HK-2 (cell line): ENCODE measurements at regions not wholly inside any gene's neighbourhood (a gene's known extent, or its start where the extent isn't known, plus 50 kb on each side); places are given as distances from the start of the nearest gene placed in this dataset.
"Not testable (repeated sequence)": the region's sequence is repeated elsewhere in the genome, so short reads cannot be mapped to it uniquely, and the experiment has no call there.

ENCODE experiments used
- DNase-seq: peaks from one replicate; pipeline ENCODE4 v3.0.0-alpha.2; 2018; ENCODE audit not compliant: unreplicated experiment

DNA sequence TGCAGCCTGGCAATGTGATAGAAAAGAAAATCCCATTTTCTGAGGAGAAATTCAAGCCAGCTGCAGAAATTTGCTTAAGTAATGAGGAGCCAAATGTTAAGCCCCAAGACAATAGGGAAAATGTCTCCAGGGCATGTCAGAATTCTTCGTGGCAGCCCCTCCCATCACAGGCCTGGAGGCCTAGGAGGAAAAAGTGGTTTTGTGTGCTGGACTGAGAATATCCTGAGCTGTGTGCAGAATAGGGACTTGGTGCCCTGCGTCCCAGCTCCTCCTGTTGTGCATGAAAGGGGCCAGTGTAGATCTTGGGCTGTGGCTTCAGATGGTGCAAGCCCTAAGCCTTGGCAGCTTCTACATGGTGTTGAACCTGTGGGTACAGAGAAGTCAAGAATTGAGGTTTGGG lies 948.3 kb downstream of the METTL15 start:
- DNase-seq, result not testable (repeated sequence)

DNA sequence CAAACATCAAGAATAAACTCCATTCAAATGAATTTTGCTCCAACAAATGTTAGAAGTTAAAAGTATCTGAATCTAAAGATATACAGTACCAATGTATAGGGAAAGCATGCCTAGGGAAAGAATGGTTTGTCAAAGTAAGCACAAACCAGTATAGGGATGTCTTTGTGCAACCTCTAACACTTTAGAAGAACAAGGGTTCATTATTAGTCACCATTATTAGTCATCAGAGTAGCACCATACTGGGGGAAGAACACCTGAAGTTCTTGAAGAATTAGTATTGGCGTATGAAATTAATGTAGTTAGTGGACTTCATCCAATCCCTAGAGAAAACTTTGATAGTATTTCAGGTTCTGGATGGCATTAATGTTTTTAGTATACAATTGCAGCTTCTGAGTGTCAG lies 943.7 kb downstream of the METTL15 start:
- no peak for DNase-seq

DNA sequence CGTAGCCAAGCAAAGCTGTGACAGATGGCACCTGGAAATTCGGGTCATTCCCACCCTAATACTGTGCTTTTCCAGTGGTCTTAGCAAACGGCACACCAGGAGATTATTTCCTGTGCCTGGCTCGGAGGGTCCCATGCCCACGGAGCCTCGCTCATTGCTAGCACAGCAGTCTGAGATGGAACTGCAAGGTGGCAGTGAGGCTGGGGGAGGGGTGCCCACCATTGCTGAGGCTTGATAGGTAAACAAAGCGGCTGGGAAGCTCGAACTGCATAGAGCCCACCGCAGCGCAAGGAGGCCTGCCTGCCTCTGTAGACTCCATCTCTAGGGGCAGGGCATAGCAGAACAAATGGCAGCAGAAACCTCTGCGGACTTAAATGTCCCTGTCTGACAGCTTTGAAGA lies 942.8 kb downstream of the METTL15 start:
- not testable (repeated sequence) for DNase-seq

DNA sequence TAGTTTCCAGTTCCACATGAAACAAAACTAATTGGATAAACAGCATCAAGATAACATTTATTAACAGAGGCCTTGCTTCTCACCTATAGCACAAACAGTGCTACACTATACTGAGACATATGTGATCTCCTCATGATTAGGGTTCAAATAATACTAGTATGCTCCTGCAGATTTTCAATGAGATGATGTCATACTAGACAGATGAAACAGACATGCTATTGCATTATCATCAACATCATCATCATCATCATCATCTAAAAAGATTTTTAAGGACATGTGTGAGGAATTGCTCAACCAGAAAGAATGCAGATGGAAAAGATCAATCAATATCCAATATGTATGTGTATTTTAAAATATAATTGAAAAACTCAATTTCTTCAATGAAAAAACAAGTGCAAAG lies 932.3 kb downstream of the METTL15 start:
- DNase-seq, result no peak

DNA sequence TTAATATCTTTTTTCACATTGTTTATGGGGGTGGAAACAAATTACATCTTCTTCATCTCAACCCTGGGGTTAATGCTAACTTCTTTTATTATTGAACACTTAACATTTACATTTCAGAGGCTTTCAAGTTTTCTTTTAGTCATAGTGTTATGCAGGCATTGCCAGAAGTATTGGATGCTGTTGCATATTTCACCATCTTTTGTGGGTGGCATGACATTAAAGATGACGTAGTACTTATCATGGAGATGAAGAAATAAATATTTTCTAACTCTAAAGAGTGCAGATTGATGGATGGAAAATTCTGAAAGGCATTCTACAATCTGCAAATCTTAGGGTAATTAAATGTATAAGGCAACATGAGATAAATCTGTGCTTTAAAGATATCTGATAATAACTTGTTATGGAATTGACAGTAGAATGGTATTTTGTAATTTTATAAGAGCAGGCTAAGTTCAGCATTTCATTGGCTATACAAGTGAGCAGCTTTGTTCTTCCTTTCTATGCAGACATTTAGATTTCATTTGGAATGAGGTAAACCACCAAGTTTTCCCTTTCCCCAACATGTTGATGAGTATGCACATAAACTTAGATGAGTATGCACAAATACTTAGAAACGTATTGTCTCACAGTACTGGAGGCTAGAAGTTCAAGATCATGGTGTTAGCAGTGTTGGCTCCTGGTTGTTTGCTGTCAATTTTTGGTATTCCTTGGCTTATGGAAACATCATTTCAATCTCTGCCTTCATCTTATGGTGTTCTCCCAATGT lies 924.4 kb downstream of the METTL15 start:
- no peak for DNase-seq

DNA sequence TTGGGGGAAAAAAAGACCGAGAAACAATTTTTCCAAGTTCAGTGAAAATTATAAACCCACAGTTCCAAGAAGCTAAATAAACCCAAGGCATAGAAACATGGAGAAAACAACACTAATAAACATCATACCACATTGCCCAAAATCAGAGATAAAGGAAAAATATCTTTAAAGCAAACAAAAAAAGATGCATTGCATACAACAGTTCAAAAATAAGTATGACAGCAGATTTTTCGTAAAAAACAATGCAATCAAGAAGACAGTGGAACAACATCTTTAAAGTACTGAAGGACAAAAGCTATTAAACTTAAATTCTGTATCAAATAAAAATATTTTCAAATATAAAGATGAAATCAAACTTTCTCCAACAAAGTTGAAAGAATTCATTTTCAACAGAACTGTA lies 921.3 kb downstream of the METTL15 start:
- DNase-seq, result no peak

DNA sequence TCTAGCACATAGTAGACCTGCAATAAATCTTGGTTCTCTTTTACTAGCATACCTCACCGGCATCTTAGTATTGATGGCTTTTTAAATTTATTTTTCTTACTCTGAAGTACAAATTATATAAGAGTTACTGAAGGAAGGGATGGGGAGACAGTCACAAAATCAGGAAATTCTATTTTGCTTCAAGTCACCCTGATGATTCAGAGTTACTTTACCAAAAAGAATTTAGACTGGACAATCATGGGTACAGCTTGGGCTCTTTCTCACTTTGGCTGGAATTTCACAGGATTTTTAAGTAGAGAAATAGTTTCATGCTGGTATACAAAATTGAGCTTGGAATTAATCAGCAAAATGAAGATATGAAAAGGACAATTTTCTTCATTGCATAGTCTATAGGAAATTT lies 919.2 kb downstream of the METTL15 start:
- DNase-seq, result no peak

DNA sequence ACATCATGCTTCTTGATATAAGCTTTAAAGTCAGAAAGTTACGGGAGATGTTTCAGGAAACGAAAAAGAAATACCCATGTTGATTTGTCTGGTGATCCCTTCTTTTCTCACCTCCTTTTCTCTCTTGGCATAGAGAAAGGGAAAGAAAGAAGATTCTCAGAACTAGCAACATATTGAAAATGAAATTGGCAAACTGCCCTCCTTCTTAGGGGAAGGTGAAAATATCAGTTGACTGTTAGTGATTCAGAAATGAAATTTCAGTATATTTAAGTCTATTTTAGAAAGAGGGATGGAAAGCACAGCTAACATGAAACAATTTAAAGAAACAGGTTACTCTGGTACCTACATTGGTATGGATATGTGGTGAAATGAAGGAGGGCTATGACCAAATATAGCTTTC lies 918.1 kb downstream of the METTL15 start:
- no peak for DNase-seq

DNA sequence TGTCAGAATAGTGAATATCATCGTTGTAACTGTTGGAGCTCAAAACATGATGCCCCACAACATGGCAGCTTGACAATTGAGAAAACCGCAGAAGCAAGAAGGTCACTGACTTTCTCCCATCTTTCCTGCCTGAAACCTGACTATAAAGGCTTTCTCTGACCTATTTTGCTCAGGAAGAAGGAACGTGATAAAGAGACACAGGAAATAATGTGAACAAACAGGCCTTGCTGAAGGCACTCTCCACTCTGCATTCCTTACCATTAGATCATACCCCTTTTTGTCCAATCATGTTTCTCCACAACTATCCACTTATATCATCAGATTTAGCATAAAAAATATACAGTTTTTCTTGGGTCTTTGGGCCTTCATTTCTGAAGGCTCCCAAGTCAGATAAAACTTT lies 916.8 kb downstream of the METTL15 start:
- no peak for DNase-seq

DNA sequence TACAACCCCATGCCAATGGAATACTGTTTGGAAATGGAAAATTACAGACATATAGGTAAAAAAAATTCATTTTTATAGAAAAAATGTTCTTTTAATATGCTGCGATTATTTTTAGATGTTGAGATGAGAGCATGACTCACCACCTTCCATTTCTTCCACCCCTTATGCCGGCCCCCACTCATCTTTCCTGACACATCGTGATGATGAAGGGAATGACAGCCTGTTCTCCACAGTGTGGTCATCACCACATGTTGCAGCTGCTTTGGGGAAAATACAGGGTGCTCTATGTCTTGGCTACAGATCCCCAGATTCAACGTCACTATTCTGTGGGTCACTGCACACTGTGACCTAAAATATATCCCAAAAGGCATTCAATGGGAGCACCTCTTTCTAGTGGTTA lies 916.2 kb downstream of the METTL15 start:
- DNase-seq, result no peak

DNA sequence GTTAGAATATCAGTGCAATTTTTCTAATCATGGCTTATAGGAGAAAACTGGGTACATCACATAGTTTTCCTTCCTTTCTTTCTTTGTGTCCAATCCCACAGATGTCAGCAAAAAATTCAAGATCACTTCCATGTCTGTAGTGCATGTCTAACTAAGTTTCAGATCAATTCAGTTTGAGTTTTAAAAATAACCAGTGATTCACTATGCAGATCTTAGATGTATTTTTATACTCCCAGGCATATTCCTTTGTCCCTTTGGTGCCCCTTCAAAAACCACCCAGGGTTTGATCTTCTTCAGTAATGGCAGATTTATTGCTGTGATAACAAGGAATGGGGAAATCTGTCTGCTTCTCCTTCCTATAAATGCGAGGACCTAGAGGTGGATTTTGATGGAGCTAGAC lies 915.6 kb downstream of the METTL15 start:
- no peak for DNase-seq

DNA sequence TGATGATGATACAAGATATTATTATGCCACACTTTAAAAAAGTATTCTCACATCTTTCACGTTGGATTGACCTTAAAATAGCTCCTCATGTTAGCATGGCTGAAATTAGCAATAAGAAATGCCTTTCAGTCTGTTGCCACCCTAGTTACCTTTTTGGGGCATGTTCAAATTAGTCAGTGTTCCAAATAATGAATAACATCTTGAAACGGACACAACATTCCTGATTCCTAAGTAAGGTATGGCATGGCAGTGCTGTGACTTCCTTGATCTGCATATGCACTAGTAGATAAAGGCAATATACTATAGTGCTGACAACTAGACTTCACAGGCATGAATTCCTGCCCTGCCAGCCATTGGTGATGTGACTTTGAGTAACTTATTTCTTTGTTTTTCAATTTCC lies 914.5 kb downstream of the METTL15 start:
- no peak for DNase-seq

DNA sequence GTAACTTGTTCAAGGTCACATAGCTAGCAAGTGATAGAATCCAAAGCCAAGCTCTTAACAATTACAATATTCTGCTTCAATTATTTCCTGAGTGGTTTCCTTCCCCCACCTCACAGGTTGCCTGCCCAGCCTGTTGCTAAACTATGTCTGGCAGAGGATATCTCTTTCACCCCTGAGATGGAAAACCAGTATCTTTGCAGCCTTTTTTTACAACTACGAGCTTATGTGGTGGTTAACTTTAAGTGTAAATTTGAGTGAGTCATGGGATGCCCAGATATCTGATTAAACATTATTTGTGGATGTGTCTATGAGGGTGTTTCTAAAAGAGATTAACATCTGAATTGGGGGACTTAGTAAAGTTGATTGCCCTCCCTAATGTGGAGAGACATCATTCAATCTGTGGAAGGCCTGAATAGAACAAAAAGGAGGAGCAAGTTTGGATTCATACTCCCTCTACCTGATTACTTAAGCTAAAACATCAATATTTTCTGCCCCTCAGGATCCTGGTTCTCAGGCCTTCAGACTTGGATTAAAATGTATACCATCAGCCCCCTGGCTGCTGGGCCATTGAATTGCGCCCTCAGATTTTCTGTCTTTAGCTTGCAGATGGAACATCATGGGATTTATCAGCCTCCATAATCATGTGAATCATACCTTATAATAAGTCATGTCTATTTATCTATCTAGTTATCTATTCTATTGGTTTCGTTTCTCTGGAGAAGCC lies 911.9 kb downstream of the METTL15 start:
- no peak for DNase-seq

DNA sequence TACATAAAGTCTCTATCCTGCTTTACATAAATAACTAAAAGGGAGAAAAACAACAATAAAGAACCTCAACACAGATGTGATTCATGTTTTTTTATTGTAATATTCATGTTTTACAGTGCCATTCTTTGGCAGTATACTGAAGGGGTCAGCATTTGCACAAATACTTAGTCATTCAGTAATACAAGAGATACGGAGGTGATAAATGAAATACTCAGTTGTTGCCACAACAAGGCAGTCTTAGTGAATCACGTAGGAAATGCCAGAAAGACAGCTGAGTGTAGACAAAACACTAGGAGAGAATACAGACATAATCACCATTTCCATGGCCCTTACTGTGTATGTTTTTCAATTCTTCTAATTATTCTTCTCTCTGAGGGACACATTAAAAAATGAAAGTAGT lies 910.4 kb downstream of the METTL15 start:
- no peak for DNase-seq

DNA sequence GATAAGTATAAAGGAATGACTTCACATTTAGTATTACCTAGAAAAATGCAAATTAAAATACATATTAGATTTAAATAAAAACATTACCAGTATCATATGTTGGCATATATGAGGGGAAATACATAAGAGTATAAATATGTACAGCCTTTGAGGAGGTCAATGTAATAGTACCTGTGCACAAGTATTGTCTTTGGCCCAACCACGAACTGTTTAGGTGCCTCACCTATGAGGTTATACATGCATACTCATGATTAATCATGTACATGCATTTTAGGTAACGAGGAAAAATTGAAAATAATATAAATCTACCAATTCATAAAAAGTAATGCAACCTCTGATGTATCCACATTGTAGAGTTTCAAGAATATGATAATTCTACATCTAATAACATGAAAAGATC lies 909.8 kb downstream of the METTL15 start:
- DNase-seq, result no peak

DNA sequence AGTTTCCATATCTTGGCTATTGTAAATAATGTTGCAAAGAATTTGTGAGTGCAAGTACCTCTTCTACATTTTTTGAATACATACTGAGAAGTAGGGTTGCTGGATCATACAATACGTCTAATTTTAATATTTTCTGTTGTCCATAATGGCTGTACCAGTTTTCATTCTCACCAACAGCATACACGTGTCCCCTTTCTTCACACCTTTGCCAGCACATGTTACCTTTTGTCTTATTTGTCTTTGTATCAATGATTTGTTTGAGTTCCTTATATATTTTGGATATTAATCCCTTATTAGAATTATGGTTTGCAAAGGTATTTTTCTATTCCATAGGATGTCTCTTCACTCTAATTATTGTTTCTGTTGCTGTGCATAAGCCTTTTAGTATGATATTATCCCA lies 904.3 kb downstream of the METTL15 start:
- DNase-seq, result no peak

DNA sequence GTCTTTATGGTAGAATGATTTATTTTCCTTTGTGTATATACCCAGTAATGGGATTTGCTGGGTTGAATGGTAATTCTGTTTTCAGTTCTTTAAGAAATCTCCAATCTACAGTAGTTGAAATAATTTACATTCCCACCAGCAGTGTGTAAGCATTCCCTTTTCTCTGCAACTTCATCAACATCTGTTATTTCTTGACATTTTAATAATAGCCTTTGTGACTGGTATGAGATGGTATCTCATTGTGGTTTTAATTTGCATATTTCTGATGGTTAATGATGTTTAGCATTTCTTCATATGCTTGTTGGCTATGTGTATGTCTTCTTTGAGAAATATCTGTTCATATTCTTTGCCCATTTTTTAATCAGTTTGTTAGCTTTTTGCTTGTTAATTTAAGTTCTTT lies 901.2 kb downstream of the METTL15 start:
- DNase-seq, result no peak

DNA sequence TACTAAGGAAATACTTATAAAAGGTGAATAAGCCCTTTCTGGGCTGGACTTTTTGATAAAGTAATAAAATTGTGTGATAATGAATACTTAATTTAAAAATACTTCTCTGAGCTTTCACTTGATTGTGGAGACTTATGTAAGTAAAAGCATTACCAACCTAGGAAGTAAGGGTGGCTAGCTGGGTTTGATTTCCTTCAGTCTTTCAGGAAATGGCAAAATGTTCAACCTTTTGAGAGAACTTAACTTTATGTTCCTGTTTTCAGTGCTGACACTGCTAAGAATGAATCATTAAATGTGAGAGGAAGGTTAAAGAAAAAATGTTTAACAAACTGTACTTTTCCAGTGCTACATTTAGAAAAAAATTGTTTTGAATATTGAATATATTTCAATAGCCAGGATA lies 900.3 kb downstream of the METTL15 start:
- DNase-seq, result no peak

DNA sequence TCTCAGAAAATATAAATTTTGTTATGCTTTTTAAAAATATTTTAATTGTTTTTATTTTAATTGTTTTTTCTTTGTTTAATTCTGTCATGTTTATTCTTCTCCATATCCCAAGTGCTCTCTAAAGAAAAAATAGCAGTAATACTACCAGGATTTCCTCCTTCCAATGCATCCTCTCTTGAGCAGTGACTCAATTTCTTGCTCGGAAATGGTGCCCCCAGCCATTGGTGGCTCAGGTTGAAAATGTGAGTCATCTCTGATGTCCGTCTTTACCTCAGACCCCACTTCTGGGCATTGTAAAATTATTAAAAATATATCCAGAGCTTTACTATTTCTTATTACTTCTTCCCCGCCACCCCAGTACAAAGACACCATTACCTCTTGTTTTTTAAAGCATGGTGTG lies 898.5 kb downstream of the METTL15 start:
- no peak for DNase-seq

DNA sequence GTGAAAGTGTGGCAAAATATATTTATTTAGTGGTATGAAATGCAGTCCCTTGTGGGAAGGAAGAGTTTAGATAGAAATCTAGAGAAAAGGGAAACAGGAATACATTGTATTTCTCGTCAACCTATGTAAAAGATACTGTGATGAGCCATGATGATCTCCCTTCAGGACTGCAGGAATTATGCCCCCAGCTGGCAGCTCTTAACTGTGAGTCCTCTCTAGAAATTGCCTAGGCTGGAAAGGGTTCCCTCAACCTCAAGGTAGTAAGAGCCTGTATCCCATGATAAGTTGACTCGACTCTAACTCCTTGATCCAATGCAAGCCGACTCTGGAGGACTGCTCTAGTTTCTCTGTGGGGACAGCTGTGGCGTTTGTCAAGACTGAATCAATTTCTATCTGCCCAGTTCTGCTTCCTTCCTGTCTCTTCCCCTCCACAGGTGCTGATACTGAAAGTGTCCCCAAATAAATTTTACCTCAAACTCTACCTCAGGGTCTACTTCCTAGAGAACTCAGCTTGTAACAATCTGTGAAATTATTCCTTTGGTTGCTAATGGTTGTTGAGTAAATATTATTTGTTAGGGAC lies 897.3 kb downstream of the METTL15 start:
- no peak for DNase-seq

DNA sequence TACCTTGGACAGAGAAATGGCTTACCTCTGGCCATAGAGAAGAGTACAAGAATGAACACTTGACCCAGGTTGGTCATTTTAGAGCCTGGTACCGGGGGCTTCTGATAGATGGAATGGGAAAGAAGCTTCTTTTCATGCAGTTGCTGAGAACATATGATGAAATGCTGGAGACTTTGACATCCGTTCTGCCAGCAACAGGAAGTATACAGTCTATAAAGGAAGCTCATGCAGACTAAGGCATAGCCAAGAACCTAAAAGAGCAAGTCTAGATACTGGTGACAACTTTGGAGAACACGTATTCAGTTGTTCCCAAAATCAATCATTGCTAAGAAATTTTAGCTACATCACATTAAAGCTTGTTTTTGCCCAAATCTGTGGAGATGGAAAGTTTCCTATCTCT lies 894.6 kb downstream of the METTL15 start:
- DNase-seq, result no peak

DNA sequence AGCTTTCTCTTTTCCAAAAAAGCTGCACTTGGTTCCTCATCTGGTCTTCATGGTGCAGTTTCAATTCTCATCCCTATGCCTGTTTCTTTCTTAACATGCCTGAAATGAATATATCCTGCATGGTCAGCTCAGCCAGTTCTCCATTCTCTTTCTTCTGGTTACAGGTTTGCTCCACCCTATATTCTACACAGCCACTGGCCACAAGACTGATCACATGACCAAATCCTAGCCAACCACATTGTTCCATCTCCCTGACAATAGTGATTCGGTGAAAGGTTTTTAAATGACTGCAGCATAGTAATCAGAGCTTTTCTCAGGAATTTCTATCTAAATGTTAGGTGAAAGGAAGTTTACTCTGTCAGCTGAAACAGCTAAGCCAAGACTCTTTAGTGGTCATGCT lies 891.4 kb downstream of the METTL15 start:
- no peak for DNase-seq

DNA sequence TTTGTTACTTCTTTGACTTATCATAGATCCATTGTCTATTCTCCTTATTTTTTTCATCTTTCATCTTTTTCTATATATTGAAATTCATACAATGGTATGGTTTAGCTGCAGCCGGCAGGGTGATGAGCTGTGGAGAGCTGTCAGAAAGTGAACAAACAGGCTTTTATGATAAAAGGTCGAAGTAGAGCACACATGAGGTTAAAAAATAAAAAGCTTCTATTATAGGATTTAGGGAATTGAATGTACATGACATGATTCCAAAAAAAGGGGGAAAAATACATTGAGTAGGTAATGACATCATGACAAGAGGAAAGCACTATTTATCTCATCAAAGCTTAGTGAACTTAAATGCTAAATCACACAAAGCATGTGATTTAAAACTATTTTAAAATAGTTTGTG lies 884.8 kb downstream of the METTL15 start:
- DNase-seq, result no peak
